HG02759 (cell line): ENCODE measurements at regions not wholly inside any gene's neighbourhood (a gene's known extent, or its start where the extent isn't known, plus 50 kb on each side); places are given as distances from the start of the nearest gene placed in this dataset.

Experiments used
- ATAC-seq: cut with Tn5 transposase; IDR thresholded peaks from one replicate; pipeline ENCODE4 v1.9.1; 2021; ENCODE audit warnings: mild to moderate bottlenecking, moderate library complexity; ENCODE audit not compliant: unreplicated experiment

- ATAC-seq: no peak
Measured at GRCh38 chr13:111448504-111448903, 128.1 kb downstream of the TEX29 start.

GRCh38 chr13:111449041-111449440, 128.6 kb downstream of the TEX29 start:
- ATAC-seq: no peak

GRCh38 chr13:111451402-111451801, 131.0 kb downstream of the TEX29 start:
- ATAC-seq: no peak

GRCh38 chr13:111456452-111457230, 136.2 kb downstream of the TEX29 start:
- no peak for ATAC-seq

- ATAC-seq: no peak
Measured at GRCh38 chr13:111458001-111458531, 137.6 kb downstream of the TEX29 start.

- no peak for ATAC-seq
Measured at GRCh38 chr13:111458739-111459138, 138.3 kb downstream of the TEX29 start.

- no peak for ATAC-seq
Measured at GRCh38 chr13:111459803-111460547, 139.5 kb downstream of the TEX29 start.

GRCh38 chr13:111460548-111461444, 140.4 kb downstream of the TEX29 start:
- no peak for ATAC-seq

- no peak for ATAC-seq
Measured at GRCh38 chr13:111461445-111462149, 141.2 kb downstream of the TEX29 start.

- no peak for ATAC-seq
Measured at GRCh38 chr13:111462221-111462764, 141.9 kb downstream of the TEX29 start.

GRCh38 chr13:111462944-111463343, 142.5 kb downstream of the TEX29 start:
- no peak for ATAC-seq

- ATAC-seq: no peak
Measured at GRCh38 chr13:111467111-111467890, 146.9 kb downstream of the TEX29 start.

- no peak for ATAC-seq
Measured at GRCh38 chr13:111468037-111468959, 147.9 kb downstream of the TEX29 start.

GRCh38 chr13:111469450-111469849, 149.0 kb downstream of the TEX29 start:
- no peak for ATAC-seq

- ATAC-seq: no peak
Measured at GRCh38 chr13:111469916-111470506, 149.6 kb downstream of the TEX29 start.

GRCh38 chr13:111470933-111471332, 150.5 kb downstream of the TEX29 start:
- no peak for ATAC-seq

GRCh38 chr13:111472083-111472482, 151.6 kb downstream of the TEX29 start:
- no peak for ATAC-seq
